Fibroblast of skin of left quadriceps (primary cell): ENCODE measurements at regions not wholly inside any gene's neighbourhood (a gene's known extent, or its start where the extent isn't known, plus 50 kb on each side); places are given as distances from the start of the nearest gene placed in this dataset.

Experiments used
- DNase-seq, 2 experiments: peaks; one replicate each; pipeline ENCODE4 v3.0.0-alpha.2; 2013; ENCODE audit warnings: low read depth in 2 of 2

- DNase-seq, result no peak
Measured at GRCh38 chr7:130995252-130996081, 261.5 kb upstream of the KLF14 start.

- no peak for DNase-seq
Measured at GRCh38 chr7:130996205-130996832, 262.3 kb upstream of the KLF14 start.

- DNase-seq, result no peak
Measured at GRCh38 chr7:130996833-130997231, 262.8 kb upstream of the KLF14 start.

GRCh38 chr7:130998993-130999602, 265.1 kb upstream of the KLF14 start:
- no peak for DNase-seq

GRCh38 chr7:130999926-131000325, 265.9 kb upstream of the KLF14 start:
- no peak for DNase-seq

- DNase-seq, result no peak
Measured at GRCh38 chr7:131000389-131000788, 266.4 kb upstream of the KLF14 start.

GRCh38 chr7:131000873-131001272, 266.9 kb upstream of the KLF14 start:
- DNase-seq, result no peak

GRCh38 chr7:131002600-131002999, 268.6 kb upstream of the KLF14 start:
- no peak for DNase-seq

GRCh38 chr7:131003634-131004033, 269.6 kb upstream of the KLF14 start:
- no peak for DNase-seq

GRCh38 chr7:131004371-131004770, 270.4 kb upstream of the KLF14 start:
- no peak for DNase-seq

- DNase-seq, result peak; percentile 64 to 66
Measured at GRCh38 chr7:131007439-131008330, 273.7 kb upstream of the KLF14 start.

- DNase-seq, result peak; percentile 66
Measured at GRCh38 chr7:131008840-131009711, 275.1 kb upstream of the KLF14 start.

- DNase-seq, result no peak
Measured at GRCh38 chr7:131010029-131010716, 276.2 kb upstream of the KLF14 start.

- no peak for DNase-seq
Measured at GRCh38 chr7:131010717-131011431, 276.9 kb upstream of the KLF14 start.

- DNase-seq, result no peak
Measured at GRCh38 chr7:131011432-131011742, 277.4 kb upstream of the KLF14 start.

- peak; percentile 88 to 89 for DNase-seq
Measured at GRCh38 chr7:131011976-131012375, 278.0 kb upstream of the KLF14 start.

GRCh38 chr7:131012477-131013031, 278.5 kb upstream of the KLF14 start:
- no peak for DNase-seq

GRCh38 chr7:131013716-131014115, 279.7 kb upstream of the KLF14 start:
- DNase-seq, result no peak

- DNase-seq, result no peak
Measured at GRCh38 chr7:131014906-131015656, 281.1 kb upstream of the KLF14 start.
